NCI-H2196 treated with DMSO at 0.1 percent for 48 hours (cell line): ENCODE measurements at regions not wholly inside any gene's neighbourhood (a gene's known extent, or its start where the extent isn't known, plus 50 kb on each side); places are given as distances from the start of the nearest gene placed in this dataset.
A peak's percentile ranks its signal among the peaks of the same experiment; 100 is the strongest.

ENCODE experiments used
- DNase-seq: peaks from one replicate; lab custom pipeline; 2025; ENCODE audit not compliant: unreplicated experiment; lab: John Stamatoyannopoulos, UW

DNA sequence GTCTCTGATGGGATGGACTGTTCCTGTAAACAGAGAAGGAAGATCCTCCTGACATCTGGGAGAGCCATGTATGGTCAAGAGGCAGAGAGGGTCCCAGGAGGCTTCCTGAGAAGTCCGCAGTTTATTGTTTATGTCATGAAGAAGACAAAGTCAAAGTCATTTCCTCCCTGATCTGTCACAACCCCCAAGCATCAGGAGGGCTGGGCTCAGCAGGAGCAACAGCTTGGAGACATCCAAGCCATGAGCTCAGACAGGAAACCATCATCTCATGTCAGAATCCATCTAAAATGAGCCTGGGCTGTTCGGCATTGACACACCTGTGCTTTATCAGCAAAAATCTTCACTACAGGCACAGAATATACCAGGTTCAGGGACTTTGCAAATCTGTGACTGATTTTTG is 325.0 kb upstream of the MSX2 start:
- no peak for DNase-seq

DNA sequence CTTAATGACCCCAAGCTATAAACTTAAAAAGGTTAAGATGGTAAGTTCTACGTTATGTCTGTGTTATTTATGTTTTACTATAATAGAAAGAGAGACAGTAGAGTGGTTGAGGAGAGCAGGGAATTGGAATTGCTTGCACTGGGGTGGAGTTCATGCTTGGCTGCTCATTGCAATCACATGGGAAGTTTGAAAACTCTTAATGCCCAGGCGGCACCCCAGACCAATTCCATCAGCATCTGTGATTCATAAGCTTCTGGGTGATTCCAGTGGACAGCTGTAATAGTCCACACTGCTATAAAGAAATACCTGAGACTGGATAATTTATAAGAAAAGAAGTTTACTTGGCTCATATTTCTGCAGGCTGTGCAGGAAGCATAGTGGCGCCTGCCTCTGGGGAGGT is 323.9 kb upstream of the MSX2 start:
- DNase-seq, result no peak

DNA sequence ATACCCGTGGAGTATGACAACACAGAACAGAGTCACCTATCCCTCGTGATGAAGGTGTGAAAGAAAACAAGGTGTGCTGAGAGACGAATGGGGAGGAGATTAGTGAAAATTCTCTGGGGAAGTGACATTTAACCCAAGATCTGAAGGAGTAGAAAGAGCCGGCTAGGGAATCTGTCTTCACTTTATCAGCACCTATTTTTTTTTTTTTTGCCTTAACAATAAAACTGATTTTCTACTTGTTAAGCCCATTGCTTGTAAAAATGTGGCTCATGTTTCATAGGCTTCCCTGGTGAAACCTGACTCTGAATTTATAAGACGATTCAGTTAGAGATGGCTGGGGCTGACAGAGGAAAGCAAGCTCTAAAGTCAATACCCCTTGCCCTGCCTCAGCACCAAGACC is 322.6 kb upstream of the MSX2 start:
- DNase-seq, result no peak

DNA sequence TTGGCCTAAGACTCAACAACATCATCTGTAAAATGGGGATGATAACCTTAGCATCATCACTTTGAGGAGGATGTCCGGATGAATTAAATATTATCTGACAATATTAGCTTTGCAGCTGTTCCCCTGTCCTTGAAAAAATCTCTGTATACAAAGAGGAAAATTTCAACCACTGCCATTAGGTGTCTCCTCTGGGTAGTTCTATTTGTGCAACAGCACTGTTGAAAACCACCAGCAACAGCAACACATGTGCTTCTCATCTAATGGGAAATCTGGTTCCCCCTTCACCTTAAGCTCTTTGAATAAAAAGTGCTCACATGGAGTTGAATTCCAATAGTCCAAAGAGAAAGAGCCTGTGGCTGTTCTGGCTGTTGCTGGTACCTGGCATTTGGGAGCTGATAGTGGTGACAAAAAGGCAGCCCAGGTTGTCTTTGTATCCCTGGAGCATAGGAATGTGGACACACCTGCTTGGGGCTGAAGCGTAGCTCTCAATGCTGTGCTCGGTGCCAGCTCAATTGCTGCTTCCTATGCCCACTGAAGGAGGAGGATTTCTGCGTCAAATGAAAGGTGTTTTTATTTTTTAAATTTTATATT is 322.1 kb upstream of the MSX2 start:
- no peak for DNase-seq

DNA sequence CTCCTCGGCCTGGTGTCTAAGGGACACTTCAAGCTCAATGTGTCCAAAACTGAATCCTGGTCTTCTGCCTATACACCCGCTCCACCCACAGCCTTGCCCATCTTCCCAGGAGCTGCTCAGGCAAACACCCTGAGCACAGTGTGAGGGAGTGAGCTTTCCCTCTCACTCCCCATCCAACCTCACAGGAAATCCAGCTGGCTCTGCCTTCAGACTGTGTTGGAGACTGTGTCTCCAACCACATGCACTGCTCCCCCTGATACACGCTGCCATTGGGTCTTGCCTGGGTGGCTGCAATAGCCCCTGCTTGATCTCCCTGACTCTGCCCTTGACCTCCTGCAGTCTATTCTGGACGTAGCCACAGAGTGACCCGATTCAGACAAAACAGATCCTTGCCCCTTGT is 319.5 kb upstream of the MSX2 start:
- DNase-seq, result no peak

DNA sequence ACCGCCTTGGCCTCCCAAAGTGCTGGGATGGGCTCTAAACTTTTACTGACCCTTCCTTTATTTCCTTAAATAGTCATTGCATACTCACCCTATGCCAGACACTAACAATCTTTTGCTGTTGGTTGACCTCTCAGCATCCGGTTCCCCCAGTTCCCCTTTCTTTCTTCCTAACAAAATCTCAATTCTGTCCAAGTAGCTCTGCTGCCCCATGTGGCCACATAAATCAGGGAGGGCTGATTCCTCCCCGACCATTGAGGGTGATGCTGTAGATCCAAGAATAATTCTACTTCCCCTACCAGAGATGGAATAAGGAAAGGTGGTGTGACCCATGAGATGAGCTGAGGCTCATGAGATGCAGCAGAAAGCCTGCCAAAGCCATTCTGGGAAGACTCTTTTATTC is 315.3 kb upstream of the MSX2 start:
- DNase-seq, result no peak

DNA sequence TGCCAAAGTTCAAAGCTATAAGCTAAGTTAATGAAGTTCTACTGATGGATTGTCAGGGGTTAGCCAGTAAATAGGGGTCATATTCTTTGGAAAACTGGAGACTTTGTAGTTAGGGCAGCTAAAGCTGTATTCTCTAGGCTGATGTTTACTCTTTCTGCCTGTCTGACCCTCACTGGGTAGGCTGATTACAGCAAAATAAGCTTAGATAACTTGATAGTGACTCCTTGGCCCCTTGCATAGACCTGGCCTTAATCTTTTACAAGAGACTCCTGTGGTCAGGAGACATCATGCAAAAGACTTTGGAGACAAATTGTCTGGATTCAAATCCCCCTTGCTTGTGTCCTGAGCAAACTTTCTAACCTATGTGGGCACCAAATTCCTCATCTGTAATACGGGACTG is 314.4 kb upstream of the MSX2 start:
- no peak for DNase-seq

DNA sequence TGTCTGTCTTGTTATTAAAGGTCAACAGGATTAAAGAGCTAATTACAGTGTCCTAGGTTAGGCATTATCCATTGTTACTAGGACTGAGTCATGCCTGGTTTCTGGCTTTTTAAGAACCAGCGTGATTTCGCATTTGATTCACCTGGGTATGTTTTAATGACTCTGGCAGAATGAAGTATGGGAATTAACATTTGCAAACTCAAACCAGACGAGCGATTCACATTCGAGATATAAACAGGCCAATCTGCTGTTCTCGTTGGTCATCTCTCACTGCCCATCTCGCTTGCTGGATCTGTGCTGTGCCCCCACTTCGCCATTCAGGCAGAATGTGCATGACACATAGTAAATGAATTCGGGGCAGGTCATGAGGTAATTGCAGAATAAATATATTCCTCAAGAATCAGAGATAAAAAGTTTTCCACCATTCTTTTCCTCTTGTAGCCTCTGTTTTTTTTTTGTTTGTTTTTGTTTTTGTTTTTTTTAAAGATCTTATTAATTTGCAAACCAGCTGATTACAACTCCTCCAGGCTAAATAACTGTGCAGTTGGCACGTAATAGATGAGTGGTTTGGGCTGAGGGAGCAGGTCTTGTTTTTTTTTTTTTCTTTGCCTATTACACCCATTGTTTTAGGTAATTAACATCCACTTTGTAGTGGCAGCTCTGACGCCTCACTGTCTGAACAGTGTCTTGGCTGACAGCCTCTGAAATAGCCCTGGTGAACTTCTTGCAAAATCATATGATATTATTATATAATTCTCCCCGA is 313.5 kb upstream of the MSX2 start:
- DNase-seq, result no peak

DNA sequence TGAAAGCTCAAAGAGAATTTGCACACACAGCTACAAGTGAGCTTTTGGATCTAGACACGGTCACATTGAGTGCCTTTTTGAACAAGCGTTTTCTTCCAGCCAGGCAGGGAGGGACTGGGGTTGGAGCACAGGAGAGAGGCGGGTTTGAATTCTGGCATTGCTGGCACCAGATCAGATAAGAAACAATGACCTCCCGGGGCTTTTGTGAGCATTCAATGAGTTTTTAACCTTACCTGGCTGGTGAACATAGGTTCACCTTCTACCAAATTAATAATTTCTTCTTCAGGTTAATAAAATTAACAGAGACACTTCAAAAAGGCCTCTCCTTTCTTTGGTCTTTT is 312.9 kb upstream of the MSX2 start:
- DNase-seq, result no peak

DNA sequence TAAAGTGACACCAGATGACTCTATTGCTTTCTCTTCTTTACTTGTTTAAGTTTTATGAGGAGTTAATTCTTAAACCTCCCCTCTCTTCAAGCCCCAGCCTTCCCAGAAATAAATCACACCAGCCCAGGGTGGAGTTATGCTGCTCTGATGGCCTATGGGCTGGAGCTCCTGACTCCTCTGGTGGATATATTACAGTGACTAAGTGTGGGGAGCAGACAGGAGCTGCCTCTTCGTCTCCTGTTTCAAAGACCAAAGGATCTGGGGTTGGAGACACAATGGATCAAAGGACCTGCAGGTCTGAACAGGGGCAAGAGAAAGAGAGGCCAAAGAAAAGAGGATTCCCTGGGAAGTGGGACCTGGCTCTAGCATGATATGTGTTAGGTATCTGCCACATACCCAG is 312.0 kb upstream of the MSX2 start:
- no peak for DNase-seq

DNA sequence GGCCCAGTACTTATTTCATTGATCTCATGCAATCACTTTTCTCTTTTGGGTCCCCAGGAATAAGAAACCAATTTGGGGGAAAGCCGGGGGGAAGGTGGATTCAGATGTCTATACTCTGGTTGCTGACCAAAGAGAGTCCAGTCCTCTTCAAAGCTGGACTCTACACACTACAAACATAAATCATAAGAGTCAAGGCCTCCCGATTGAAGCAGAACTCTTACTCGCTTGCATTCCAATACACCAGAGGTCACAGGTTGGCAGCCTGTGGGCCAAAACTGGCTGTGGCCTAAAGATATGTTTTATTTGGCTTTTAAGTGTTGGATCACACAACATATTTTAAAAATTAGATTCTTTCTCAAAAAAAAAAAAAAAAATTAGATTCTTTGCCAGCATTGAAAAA is 311.4 kb upstream of the MSX2 start:
- DNase-seq, result no peak

DNA sequence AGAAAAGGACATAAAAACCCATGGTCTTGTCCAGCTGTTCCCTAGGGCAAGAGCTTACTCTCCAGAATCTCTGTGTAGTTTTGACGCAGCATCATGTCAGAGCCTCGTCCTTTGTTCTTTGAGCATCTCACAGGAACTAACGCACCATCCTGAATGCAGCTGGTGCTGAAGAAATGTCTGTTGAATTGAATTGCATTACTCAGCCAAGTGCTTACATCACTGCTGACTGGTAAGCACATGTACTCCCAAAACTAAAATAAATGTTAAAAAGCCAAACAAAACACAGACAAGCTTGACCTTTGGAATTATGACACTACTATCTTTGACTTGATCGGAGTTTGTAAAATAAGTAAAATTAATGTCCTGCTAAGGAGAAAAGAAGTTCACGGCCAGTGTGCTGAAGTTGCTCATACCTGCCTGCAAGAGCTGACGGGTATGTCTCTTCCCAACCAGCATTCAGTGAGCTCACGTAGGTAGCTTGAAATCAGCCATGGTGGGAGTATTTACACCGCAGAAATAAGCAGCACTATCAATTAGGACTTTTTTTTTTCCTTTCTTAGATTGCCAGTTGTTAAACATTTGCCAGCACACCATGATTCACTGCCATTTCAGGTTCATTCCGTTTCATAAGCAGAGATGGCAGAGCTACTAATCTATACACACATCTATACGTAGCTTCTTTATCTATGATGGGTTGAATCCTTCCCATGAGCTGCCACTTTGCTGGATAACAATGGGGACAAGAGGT is 310.6 kb upstream of the MSX2 start:
- no peak for DNase-seq

DNA sequence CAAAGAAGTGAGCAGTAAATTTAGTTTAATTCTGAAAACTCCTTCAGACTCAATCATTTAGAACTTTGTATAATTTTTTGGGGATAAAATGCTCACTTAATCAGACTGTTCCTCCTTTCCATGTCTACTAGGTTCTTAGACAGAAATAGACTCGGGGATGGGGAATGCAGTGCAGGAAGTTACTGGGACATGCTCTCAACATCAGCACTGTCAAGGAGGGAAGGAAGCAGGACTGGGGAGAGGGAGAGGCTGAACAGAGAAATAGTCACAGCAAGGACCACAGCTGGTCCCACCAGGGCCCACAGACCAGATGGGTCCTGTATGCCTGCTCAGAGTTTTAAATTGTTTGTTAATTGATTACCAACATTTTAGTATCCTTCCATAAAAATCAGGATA is 310.1 kb upstream of the MSX2 start:
- DNase-seq, result no peak

DNA sequence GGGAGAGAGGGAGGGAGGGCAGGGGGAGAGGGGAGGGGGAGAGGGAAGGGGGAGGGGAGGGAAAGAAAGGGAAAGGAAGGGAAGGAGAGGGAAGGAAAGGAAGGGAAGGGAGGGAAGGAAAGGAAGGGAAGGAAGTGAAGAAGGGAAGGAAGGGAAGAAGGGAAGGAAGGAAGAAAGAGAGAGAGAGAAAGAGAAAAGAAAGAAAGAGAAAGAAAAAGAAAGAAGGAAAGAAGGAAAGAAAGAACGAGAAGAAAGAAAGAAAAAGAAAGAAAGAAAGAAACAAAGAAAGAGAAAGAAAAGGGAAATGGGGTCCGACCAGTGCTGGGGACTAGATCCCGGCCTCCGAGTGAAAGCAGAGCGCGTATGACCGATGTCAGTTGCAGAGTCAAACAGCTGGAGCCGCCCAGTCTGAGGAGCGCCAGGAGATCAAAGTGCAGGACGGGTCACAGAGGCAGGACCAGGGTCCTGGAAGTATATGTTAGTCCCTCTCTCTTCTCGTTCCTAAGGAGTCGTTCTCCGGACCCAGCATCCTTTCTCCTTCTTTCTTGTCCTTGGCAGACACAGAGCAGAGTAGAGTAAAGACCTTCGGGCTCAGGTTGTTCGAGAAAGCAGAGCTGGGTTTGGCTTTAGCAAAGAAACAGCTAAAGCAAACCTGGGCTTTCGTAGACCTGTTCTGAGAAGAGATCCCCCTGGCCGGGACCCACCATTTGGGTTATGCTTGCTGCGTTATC is 305.4 kb upstream of the MSX2 start:
- no peak for DNase-seq

DNA sequence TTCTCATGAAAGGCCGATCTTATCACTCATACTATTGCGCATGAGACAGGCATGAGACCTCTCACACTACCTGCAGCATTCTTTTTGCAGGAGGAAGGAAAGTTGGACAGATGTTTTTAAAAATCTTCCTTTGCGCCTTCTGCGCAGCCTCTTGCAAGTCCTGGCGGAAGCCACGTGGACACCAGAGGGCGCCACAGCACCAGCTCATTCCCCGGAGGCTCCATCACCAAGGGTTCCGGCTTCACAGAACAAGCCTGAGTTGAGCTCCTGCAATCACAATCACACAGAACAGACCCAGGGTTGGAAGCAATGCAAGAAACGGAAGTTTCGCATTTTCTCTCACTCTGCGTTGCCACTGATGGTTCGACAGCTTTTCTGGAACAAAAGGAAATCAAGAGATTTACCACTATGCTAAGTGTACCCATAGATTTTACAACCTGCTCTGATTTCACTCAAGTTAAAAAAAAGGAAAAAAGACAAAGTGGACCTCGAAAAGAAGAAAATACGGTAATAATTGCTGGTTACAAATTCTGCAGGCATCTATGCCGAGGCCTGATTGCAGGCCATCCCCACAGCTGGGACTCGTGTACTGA is 304.7 kb upstream of the MSX2 start:
- peak; percentile 37 for DNase-seq

DNA sequence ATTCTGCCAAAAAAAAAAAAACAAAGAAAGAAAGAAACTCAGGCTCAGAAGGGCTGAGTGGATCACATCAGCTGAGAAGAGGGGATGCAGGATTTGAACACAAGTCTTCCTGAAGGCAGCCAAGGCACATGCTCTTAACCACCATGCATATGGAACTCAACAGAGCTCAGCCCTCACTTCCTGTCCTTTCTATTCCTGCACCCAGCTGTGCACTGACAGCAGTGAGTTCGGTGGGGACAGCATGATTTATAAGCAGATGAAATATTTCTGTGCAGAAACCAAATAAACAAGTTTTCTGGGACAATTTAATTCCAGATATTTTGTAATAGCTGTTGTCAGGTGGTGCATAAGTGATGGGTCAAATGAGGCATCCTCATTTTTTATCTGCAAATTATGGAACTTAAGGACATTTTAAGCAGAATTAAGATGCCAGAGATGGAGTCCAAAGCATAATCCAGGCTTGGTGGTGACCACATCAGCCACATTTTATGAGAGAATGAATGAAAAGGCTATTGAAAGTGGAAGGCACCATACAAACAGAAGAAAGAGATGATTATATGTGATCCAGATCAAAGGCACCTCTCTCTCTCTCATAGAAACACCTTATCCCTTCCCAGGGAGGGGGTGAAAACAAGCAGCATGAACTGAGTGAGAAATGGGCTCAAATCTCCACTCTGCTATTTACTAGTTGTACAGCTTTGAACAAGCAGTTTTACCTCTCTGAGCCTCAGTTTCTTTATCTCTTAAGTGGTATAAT is 303.6 kb upstream of the MSX2 start:
- DNase-seq, result no peak

DNA sequence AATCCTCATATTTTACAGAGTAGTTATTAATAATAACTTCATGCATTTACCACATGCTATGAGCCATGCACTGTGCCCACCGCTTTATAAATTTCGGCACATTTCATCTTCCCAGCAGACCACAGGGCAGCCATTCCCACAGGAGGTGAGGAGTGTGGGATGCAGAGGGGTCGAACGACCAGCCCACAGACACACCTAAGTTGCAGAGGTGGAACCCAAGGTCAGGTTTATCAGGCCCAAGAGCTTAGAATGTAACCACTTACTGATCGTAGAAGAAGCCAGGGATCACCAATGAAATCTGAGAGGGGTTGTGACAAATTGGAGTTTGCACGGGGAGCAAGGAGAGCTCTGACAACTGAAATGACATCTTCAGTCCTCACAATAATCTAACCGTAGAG is 303.0 kb upstream of the MSX2 start:
- no peak for DNase-seq

DNA sequence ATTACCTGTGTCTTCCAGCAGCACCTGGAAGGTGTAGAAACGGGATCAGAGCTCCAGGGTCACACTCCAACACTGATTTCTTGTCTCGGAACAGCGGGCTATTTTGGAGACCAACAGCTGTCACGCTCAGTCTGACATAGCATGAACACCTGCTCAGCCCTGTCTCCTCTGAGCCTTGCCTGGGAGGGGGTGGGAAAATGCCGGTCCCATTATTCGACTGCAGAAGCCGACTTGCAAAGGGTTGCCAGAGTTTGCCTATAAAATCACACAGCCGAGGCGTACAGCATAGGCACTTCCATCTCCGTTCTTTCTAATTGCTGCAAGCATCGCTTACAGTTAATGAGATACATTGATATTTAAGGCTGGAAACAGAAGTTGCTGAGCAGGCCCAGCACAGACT is 300.8 kb upstream of the MSX2 start:
- DNase-seq, result no peak

DNA sequence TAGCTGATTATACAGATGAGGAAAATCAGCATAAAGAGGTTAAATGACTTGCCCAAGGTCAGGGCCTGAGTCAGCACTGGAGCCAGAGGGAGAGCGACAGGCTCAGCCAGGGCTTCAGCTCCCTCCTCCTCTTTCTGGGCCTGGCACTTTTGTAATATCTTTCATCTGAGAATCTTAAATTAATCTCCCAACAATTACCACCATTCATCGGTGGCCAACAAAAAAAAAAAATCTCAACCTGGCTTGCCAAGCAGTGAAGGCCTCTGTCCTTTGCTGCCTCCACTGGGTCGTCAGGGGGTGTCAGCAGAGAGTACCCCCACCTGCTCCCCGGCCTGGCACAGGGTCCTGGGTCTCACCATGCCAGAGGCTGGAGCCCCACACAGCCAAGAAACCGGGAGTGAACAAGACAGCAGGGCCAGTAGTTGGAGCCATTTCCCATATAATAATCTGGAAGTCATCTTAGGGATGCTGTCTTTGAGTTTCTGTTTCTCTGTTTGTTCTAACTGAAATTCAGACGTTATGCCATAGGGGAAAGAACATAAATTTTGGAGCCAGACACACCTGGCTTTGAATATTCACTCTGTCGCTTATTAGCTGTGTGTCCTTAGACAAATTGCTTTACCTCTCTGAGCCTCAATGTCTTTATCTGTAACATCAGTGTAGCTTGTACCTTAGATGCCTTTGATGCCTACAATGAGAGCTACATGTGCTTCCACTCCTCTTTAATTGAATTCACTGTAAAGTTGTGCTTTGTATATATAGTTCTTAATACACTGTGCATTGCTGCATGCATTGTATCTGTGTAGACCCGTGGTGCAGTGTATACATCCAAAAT is 299.9 kb upstream of the MSX2 start:
- DNase-seq, result no peak
